GM12878 (cell line): ENCODE measurements at regions not wholly inside any gene's neighbourhood (a gene's known extent, or its start where the extent isn't known, plus 50 kb on each side); places are given as distances from the start of the nearest gene placed in this dataset.

ENCODE experiments used
- MEF2A ChIP-seq: IDR thresholded peaks from 2 replicates; pipeline ENCODE4 v1.6.1; 2011; ENCODE audit warnings: low read depth, mild to moderate bottlenecking, low read length, moderate library complexity; ENCODE audit not compliant: insufficient read depth
- MEF2B ChIP-seq: fragments of 450-650 bp; IDR thresholded peaks from 2 replicates; pipeline ENCODE4 v1.6.1; 2018; ENCODE audit warnings: mild to moderate bottlenecking, moderate library complexity; ENCODE audit not compliant: partially characterized antibody, poor library complexity, severe bottlenecking
- POLR2AphosphoS5 ChIP-seq: IDR thresholded peaks from 2 replicates; pipeline ENCODE4 v1.6.1; 2011; ENCODE audit warnings: mild to moderate bottlenecking, low read length, inconsistent platforms
- TF ChIP-seq, protein P1 (sequence below): fragments of 450-650 bp; IDR thresholded peaks from 2 replicates; pipeline ENCODE4 v1.6.1; 2017; ENCODE audit warnings: antibody characterized with exemption, mild to moderate bottlenecking, moderate library complexity
- TF ChIP-seq, protein P2 (sequence below): fragments of 150-350 bp; IDR thresholded peaks from 2 replicates; pipeline ENCODE4 v1.6.1; 2014; ENCODE audit warnings: mild to moderate bottlenecking, low read depth, low read length
- TF ChIP-seq, protein P3 (sequence below): fragments of 450-650 bp; IDR thresholded peaks from 2 replicates; pipeline ENCODE4 v1.6.1; 2017; ENCODE audit warnings: mild to moderate bottlenecking, low read depth, inconsistent platforms; ENCODE audit not compliant: poor library complexity, severe bottlenecking

DNA sequence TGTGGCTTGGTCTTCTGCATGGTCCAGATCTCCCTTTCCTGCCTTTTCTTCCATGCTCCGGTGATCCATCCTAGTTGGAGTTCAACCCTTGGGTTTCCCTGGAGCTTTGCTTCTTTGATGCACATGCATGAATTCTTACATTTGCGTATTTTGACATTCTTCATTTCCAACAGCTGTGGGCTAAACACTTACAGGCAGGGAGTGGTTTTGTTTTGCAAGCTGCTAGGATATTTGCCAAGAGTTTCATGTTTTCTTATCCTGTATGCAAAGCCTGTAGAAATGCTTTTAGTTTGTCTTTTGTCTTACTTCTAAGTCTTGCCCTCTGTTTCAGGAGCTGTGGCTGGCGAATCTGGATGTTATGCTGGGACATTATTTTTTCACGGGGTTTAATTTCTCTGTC is 90.3 kb upstream of the PAXBP1 start (continued):
- TF ChIP-seq, protein P1, sequence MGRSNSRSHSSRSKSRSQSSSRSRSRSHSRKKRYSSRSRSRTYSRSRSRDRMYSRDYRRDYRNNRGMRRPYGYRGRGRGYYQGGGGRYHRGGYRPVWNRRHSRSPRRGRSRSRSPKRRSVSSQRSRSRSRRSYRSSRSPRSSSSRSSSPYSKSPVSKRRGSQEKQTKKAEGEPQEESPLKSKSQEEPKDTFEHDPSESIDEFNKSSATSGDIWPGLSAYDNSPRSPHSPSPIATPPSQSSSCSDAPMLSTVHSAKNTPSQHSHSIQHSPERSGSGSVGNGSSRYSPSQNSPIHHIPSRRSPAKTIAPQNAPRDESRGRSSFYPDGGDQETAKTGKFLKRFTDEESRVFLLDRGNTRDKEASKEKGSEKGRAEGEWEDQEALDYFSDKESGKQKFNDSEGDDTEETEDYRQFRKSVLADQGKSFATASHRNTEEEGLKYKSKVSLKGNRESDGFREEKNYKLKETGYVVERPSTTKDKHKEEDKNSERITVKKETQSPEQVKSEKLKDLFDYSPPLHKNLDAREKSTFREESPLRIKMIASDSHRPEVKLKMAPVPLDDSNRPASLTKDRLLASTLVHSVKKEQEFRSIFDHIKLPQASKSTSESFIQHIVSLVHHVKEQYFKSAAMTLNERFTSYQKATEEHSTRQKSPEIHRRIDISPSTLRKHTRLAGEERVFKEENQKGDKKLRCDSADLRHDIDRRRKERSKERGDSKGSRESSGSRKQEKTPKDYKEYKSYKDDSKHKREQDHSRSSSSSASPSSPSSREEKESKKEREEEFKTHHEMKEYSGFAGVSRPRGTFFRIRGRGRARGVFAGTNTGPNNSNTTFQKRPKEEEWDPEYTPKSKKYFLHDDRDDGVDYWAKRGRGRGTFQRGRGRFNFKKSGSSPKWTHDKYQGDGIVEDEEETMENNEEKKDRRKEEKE = no peak
- TF ChIP-seq POLR2AphosphoS5 (no peak), MEF2A (no peak), MEF2B (no peak)
- TF ChIP-seq, protein P2, sequence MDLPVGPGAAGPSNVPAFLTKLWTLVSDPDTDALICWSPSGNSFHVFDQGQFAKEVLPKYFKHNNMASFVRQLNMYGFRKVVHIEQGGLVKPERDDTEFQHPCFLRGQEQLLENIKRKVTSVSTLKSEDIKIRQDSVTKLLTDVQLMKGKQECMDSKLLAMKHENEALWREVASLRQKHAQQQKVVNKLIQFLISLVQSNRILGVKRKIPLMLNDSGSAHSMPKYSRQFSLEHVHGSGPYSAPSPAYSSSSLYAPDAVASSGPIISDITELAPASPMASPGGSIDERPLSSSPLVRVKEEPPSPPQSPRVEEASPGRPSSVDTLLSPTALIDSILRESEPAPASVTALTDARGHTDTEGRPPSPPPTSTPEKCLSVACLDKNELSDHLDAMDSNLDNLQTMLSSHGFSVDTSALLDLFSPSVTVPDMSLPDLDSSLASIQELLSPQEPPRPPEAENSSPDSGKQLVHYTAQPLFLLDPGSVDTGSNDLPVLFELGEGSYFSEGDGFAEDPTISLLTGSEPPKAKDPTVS = no peak
- TF ChIP-seq, protein P3, sequence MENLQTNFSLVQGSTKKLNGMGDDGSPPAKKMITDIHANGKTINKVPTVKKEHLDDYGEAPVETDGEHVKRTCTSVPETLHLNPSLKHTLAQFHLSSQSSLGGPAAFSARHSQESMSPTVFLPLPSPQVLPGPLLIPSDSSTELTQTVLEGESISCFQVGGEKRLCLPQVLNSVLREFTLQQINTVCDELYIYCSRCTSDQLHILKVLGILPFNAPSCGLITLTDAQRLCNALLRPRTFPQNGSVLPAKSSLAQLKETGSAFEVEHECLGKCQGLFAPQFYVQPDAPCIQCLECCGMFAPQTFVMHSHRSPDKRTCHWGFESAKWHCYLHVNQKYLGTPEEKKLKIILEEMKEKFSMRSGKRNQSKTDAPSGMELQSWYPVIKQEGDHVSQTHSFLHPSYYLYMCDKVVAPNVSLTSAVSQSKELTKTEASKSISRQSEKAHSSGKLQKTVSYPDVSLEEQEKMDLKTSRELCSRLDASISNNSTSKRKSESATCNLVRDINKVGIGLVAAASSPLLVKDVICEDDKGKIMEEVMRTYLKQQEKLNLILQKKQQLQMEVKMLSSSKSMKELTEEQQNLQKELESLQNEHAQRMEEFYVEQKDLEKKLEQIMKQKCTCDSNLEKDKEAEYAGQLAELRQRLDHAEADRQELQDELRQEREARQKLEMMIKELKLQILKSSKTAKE = no peak
